AG09319 (cell line): ENCODE measurements at regions not wholly inside any gene's neighbourhood (a gene's known extent, or its start where the extent isn't known, plus 50 kb on each side); places are given as distances from the start of the nearest gene placed in this dataset.

Experiments used
- DNase-seq: peaks from one replicate; pipeline ENCODE4 v3.0.0-alpha.2; 2010; ENCODE audit warnings: low read depth; ENCODE audit errors: extremely low read depth
- TF ChIP-seq, protein P1 (sequence below): IDR thresholded peaks from 2 replicates; pipeline ENCODE4 v1.5.1; 2011; ENCODE audit warnings: low read depth, mild to moderate bottlenecking, inconsistent platforms, low read length, moderate library complexity

DNA sequence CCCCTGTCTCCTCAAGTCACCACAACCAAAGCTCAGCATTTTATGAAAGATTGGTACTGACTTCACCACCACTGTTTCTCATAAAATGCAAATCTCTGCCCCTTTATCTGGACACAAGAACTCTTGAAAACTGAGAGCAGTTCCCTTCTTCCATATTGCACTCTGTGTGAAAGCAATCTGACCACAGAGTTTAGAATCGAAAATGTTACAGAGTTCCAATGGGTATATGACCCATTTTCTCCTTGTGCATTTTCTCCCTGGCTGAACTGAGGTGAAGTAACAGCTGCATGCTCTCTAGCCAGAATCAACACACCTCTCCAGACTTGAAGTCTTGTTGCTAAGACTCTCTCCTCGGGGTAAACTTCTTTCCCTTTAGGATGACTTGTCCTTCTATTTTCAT is 111.0 kb upstream of the PLCXD3 start:
- DNase-seq = no peak
- TF ChIP-seq, protein P1, sequence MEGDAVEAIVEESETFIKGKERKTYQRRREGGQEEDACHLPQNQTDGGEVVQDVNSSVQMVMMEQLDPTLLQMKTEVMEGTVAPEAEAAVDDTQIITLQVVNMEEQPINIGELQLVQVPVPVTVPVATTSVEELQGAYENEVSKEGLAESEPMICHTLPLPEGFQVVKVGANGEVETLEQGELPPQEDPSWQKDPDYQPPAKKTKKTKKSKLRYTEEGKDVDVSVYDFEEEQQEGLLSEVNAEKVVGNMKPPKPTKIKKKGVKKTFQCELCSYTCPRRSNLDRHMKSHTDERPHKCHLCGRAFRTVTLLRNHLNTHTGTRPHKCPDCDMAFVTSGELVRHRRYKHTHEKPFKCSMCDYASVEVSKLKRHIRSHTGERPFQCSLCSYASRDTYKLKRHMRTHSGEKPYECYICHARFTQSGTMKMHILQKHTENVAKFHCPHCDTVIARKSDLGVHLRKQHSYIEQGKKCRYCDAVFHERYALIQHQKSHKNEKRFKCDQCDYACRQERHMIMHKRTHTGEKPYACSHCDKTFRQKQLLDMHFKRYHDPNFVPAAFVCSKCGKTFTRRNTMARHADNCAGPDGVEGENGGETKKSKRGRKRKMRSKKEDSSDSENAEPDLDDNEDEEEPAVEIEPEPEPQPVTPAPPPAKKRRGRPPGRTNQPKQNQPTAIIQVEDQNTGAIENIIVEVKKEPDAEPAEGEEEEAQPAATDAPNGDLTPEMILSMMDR = no peak

DNA sequence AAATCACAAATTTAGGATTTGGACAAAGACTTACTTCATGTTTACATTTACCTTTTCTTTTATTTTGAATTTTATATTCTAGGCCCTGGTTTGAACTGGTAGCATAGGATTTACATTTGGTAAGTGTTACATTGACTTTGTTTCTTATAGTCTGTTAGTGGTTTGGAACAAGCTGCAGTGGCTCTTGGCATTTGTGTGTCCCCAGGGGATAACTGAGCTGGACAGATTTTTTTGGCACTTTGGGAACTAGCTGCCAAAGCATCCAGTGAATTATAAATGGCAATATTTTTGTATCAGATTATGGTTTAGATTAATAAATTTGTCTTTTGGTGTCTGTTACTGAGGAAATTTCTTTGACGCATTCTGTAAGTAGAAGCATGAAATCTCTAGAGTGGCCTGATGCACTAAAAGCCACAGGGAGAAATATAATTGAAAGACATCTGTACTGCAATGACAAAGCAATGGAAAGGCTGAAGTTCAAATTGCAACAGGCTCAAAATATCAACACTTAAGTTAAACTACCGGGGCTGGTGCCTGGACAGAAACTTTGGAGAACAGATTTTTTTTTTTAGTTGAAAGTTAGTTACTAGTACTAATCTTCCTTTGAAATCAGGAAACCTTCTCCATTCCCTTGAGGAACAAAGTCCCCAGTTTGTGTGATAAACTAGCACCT is 107.6 kb upstream of the PLCXD3 start:
- no peak for DNase-seq
- TF ChIP-seq, protein P1 = no peak

DNA sequence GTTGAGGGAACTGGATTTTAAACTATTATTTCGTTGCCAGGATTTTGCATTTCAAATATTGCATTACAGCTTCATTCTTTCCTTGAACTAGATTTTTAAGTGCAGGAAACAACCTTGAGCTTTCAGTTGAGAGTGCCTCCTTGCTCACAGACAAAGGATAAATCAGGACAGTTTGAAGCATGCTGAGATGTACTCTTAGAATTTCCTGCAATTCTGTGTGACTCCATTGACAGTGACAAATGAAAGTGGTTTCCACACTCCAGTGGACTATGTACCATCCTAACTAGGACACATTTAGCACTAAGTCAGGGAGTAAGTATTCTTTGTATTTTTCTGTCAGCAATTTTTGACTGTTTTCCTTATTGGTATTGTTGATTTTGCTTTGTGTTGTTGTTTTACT is 100.0 kb upstream of the PLCXD3 start:
- TF ChIP-seq, protein P1 = no peak
- DNase-seq = no peak

DNA sequence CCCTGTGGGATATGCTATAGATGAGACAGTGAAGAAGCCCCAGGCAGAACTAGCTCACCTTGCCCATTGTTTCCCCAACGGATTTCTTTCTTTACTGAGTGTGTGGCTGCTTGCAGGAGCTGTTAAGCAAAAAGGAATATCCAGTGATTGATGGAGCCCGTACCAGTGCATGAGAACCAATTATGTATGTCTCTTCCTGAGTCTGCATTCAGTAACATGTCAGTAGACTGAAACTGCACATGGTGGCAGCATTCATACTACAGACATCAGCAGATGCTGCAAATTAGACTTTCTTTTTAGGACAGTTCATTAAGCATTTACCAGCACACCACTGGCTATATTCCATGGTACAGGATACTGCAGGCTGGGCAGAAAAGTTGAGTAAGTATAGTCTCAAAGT is 90.3 kb upstream of the PLCXD3 start:
- TF ChIP-seq, protein P1 = no peak
- no peak for DNase-seq

DNA sequence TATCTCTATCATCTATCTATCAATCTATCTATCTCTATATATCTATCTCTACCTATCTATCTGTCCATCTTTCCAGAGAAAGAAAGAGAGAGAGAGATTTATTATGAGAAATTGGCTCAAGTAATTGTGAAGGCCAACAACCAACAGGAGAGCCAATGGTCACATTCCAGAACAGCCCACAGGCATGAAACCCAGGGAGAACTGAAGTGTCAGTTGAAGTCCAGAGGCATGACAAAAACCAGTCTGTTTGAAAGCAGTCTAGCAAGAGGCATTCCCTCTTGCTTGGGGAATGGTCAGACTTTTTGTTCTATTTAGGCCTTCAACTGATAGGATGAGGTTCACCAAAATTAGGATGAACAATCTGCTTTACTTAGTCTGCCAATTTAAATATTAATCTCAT is 87.6 kb upstream of the PLCXD3 start:
- no peak for DNase-seq
- TF ChIP-seq, protein P1 = no peak

DNA sequence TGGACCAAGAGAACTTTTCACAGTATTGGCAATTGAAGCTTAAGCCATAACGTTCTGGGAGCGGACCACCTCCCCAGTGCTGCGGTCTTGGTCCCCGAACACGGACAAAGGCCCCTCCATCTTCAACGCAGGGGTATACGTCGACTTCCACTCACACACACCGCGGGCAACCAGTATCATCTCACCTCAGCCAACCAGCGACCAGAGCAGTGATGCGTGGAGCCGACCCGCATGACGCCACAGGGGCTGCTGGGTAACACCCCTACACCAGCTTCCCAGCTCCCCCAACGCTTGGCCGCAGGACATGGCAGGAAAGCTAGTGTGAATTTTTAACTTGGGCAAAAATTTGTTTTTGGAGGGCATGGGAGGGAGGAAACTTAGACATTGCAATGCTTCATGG is 77.3 kb upstream of the PLCXD3 start:
- TF ChIP-seq, protein P1 = no peak
- no peak for DNase-seq

DNA sequence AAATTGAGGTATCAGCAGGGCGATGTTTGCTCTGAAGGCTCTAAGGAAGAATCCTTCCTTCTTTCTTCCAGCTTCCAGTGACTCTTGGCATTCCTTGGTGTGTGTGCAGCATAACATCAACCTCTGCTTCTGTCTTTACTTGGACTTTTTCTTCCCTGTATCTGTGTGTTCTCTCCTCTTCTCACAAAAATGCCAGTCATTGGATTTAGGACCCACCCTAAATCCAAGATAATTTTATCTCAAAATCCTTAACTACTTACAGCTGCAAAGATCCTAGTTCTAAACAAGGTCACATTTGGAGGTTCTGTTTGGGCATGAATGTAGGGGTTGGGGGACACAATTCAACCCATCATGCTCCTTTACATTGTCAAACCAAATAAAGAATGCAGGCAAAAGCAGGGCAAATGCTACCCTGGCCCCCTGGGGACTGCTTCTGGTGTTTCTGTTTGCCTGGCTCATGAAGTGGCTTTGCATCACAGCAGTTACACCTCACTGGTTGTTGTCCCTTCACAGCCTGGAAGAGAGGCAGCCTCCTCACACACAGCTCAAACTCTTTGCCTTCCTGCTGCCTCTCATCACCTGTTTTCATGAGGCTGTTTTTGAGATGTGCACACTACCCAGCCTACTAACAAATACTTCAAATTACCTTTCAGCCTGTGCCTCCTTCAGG is 64.8 kb upstream of the PLCXD3 start:
- DNase-seq = no peak
- TF ChIP-seq, protein P1 = no peak
